HG03469 (cell line): ENCODE measurements at regions not wholly inside any gene's neighbourhood (a gene's known extent, or its start where the extent isn't known, plus 50 kb on each side); places are given as distances from the start of the nearest gene placed in this dataset.
"Not testable (repeated sequence)": the region's sequence is repeated elsewhere in the genome, so short reads cannot be mapped to it uniquely, and the experiment has no call there.

Experiments used
- ATAC-seq: cut with Tn5 transposase; IDR thresholded peaks from one replicate; pipeline ENCODE4 v1.9.1; 2021; ENCODE audit warnings: mild to moderate bottlenecking, moderate library complexity, moderate number of reproducible peaks; ENCODE audit not compliant: unreplicated experiment

DNA sequence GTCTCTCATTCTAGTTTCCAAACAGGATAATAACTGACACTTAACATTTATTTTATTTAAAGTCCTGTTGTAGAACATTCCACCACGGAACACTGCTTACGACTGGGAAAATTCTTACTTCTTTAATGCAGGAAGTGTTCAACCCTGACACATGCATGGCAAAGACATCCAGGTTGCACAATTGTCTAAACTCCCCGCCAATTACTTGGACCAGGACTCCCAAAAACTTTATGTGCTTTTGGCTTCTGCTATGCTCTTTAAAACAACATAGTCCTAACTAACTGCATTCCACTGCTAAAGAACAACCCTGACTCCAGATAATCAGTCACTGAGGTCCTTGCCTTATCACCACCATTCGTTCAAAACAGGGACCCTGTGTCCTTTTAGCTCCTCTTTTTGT is 995.8 kb downstream of the LTN1 start:
- not testable (repeated sequence) for ATAC-seq

DNA sequence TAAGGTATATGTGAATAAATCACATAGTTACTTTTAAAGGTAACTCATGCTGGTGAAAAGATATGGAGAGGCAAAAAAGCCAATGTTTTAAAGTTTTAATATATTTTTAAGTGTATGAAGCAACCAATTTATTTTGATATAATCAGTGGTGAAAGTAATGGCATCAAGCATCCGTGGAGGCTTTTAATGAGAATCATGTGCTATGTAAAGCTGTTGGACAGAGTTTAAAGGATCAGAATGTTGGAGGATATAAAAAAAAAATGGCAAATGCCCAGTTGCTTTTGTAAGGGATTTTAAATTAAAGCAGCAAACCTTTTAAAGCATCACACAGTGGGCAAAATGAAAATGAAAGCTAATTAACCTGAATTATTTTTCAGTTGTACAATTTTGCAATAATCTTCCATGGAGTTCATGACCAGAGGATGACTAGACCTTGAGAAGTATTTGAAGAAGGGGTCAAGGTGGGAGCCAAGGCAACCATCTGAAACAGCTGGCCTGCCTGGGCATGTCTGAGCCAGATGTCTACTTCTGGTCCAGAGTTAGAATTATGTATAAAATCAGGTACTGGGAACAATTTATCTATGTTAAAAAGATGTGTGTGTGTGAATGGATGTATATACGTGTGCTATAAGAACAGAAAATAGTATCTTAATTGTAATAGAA is 1007.9 kb downstream of the LTN1 start:
- ATAC-seq: not testable (repeated sequence)

GRCh38 chr21:27979446-27979845 is 1012.6 kb upstream of the ADAMTS5 start:
- not testable (repeated sequence) for ATAC-seq

DNA sequence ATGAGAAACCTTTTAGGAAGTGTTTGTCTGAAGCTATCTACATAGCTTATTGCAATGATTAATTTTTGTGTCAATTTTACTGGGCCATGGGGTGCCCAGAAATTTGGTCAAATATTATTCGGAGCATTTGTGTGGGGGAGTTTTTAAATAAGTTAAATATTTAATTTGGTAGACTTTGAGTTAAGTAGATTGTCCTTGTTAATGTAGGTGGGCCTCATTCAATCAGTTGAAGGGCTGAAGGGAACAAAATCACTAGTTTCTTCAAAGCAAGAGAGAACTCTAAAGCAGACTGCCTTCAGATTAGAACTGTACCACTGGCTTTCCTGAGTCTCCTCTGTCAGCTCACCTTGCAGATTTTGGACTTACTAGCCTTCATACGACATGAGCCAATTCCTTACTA is 1008.6 kb upstream of the ADAMTS5 start:
- no peak for ATAC-seq

DNA sequence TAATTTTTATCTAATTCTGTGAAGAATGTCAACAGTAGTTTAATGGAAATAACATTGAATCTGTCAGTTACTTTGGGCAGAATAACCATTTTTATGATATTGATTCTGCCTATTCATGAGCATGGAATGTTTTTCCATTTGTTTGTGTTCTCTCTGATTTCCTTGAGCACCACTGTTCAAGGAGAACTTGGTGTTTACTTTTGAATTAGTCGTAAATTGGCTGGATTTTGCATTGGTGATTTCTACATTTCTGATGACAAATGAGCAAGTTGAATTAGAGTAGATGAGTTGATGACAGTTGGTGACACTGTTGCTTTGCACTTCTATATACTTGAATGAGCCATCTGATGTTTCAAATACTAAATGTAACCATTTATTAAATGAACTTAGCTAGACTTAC is 1007.3 kb upstream of the ADAMTS5 start:
- not testable (repeated sequence) for ATAC-seq

- ATAC-seq: not testable (repeated sequence)
Measured at GRCh38 chr21:27968240-27968639, 1001.4 kb upstream of the ADAMTS5 start.

DNA sequence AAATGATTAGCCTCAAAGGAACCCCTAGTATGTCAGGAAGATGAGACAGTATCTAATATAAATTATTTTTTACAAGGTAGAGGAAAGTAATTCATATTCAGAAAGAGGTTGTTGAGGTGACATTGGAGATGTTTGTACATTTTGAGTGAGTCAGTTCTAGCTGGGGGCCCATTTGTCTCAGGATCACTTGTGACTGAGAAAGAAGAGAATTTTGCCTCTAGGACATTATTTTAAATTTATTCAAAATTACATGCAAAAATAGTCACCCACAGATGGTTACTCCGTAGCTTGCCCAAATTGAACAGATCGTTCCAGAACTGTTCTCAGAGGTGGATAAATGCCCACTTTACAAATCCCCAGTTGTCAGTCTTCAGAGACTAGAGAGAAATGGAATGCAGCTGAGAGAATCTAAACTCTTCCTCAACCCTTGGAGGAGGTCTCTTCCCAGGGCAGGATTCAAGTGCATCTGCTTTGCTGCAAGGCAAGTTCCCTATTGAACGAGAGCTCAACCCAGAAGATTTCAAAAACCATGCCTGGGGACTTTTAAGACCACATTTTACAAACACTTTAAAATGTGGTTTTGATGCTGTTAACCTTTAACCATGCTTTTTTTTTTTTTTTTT is 987.8 kb upstream of the ADAMTS5 start:
- no peak for ATAC-seq

DNA sequence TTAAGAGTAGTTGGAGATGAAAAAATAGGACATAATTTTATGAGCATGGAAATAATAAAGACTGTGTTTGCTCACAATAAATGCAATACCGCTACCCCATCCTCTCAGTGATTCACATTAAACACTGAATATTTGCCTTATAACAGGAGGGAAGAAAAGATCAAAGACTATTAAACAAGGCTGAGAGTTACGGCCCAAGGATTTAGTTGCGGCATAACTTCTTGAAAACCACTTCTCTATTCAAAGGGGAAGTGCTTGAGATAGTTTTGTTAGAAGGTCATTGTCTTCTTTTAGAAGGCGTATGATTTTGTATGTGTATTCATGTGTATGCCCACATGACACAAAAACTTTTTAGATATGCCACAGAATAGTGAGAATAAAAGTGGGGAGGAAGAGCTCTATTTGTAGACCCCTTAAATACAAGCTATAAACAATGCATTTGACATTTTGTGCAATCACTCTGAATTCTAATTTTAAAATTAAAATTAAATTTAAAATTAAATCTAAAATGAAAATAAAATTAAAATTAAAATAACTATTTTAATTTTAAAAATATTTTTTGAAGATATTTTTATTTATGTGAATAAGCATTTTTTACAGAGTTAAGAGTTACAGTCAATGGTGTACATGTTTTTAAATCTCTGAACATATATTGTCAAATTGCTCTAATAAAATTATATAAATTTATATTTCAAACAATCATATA is 986.6 kb upstream of the ADAMTS5 start:
- no peak for ATAC-seq

GRCh38 chr21:27949093-27949492 is 982.2 kb upstream of the ADAMTS5 start:
- ATAC-seq: not testable (repeated sequence)

DNA sequence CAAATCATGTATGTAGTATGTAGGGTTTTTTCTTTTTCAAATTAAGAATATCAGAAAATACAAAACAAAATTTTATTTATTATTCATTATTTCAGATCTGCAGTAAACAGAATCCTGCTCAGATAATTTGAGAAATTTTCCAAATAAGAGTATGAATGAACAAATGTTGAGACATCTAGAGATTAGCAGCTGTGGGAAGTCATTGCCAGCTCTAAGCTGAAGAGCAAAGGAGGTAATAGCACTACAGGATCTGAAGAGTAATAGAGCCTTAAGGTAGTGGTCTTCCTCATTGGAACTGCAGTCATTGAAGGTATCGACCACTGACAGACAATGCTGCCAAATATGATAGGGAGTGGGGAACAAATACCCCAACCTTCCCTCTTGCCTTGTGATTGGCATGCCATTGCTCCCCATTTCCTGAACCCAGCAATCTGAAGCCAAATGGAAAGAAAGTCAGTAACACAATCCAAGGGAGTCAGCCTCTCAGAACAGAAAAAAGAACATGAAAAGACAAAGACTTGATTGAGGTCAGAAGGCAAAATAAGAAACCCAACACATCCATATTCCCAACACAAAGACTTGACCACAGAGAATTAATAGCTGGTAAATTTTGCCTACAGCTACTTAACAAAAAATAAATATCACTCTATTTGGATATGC is 963.4 kb upstream of the ADAMTS5 start:
- ATAC-seq: not testable (repeated sequence)

- not testable (repeated sequence) for ATAC-seq
Measured at GRCh38 chr21:27929179-27929578, 962.3 kb upstream of the ADAMTS5 start.

- not testable (repeated sequence) for ATAC-seq
Measured at GRCh38 chr21:27928534-27929115, 961.7 kb upstream of the ADAMTS5 start.

- ATAC-seq: not testable (repeated sequence)
Measured at GRCh38 chr21:27921421-27921820, 954.5 kb upstream of the ADAMTS5 start.

DNA sequence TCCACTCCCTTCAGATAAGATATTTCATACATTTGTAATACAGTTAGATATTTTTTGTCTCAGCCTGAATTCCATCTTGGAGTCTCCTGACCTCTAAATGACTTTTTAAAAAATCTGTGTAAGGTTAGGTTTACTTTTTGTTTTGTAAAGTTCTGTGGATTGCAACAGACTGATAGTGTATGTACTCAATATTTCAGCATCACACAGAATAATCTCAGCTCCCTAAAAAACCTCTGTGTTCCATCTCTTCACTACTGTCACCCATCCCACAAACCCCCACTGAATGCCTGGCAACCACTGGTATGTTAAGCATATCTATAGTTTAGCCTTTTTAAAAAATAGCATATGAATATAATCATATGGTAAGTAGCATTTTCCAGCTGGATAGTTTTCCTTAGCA is 951.1 kb upstream of the ADAMTS5 start:
- ATAC-seq: not testable (repeated sequence)

DNA sequence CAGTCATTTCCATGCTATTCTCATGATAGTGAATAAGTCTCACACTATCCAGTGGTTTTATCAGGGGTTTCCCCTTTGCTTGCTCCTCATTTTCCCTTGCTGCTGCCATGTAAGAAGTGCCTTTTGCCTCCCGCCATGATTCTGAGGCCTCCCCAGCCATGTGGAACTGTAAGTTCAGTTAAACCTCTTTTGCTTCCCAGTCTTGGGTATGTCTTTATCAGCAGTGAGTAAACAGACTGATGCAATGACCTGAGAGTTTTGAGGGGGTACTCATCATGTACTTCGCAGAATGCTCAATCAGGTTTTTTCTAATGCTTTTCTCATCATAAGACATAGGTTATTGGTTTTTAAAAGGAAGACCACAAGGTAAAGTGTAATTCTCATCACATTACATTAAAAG is 949.4 kb upstream of the ADAMTS5 start:
- ATAC-seq: not testable (repeated sequence)

DNA sequence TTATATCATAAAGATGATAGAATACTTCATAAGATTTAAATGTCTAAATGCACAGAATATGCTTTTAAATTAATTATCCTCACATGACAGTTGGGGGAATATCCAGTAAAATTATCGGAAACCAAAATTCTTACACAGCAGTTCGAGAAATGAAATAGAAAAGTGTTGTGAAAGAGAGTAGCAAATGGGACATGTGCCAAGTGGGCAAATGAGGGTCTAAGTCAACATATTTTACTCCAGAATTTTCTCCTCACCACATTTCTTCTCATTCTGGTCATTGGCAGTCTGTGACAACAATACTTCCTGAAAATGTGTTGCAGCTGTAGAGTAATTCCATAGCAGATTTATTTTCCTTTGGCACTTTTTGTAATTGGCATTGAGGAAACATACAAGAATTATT is 945.2 kb upstream of the ADAMTS5 start:
- ATAC-seq: not testable (repeated sequence)

GRCh38 chr21:27909487-27909886 is 942.6 kb upstream of the ADAMTS5 start:
- ATAC-seq: not testable (repeated sequence)

DNA sequence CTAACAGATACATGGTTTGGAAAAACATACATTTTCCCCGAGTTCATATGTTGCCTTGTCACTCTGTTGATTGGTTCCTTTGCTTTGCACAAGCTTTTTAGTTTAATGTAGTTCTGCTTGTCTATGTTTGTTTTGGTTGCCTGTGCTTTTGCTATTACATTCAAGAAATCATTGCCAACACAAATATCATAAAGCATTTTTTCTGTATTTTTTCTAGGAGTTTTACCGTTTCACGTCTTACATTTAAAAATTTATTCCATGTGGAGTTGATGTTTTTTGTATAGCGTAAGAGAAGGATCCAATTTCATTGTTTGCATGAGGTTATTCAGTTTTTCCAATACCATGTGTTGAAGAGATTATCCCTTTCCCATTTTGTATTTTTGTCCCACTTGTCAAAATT is 941.9 kb upstream of the ADAMTS5 start:
- ATAC-seq: not testable (repeated sequence)

DNA sequence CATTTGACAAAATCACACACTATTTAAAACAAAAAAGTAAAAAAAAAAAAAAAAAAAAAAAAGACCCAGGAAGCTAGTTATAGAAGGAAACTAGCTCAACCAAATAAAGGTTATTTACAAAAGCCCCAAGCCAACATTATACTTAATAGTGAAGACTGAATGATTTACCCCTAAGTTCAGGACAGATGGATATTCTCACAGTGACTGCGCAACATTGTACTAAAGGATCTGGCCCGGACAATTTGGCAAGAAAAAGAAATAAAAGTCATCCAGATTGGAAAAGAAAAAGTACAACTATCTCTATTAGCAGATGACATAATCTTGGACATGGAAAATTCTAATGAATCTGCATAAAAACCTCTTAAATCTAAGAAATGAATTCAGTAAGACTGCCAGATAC is 936.0 kb upstream of the ADAMTS5 start:
- not testable (repeated sequence) for ATAC-seq

- ATAC-seq: not testable (repeated sequence)
Measured at GRCh38 chr21:27893619-27894018, 926.7 kb upstream of the ADAMTS5 start.

DNA sequence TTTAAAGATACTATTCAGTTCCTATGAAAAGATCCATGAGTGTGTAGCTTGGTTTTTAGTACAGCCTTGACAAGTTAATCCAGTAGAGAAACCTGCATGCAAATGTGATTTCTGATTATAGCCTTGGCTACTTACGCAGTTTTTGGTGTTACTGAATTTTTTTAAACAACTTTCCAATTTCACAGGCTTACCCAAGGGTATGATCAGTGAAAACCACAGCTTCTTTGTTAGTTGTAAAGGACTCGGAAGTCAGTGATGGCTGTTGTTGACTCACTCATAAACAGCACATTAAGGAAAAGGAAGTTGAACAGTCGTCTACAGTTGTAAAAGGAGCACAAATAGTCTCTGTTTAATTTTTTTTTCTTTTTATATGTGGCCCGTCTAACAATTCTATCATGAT is 924.6 kb upstream of the ADAMTS5 start:
- ATAC-seq: not testable (repeated sequence)
